B cell (primary cell): ENCODE measurements at regions not wholly inside any gene's neighbourhood (a gene's known extent, or its start where the extent isn't known, plus 50 kb on each side); places are given as distances from the start of the nearest gene placed in this dataset.

Experiments
- CTCF ChIP-seq: fragments of 200-600 bp; IDR thresholded peaks from one replicate; pipeline ENCODE4 v1.8.0; 2022; ENCODE audit warnings: antibody characterized with exemption, mild to moderate bottlenecking
- EZH2 ChIP-seq: IDR thresholded peaks from 2 replicates; pipeline ENCODE4 v1.6.1; 2012; ENCODE audit warnings: borderline replicate concordance, low read depth, mild to moderate bottlenecking, moderate library complexity, low read length; ENCODE audit not compliant: insufficient read depth, poor library complexity, severe bottlenecking

GRCh38 chr4:121583396-121583795, 113.4 kb downstream of the ANXA5 start:
- TF ChIP-seq CTCF = no peak
- TF ChIP-seq EZH2 = no peak
